Vagina (tissue), 2 donors: ENCODE measurements at regions not wholly inside any gene's neighbourhood (a gene's known extent, or its start where the extent isn't known, plus 50 kb on each side); places are given as distances from the start of the nearest gene placed in this dataset.

ENCODE experiments used
- CTCF ChIP-seq, 3 experiments: fragments of 450-650 bp in 2 of 3; fragments of 200-600 bp in 1 of 3; sonication (generic) in 1 of 3; IDR thresholded peaks; one replicate each; pipeline ENCODE4 v1.5.1; 2017 to 2019; ENCODE audit warnings: antibody characterized with exemption in 3 of 3, mild to moderate bottlenecking in 2 of 3, moderate library complexity in 2 of 3
- POLR2A ChIP-seq, 2 donors: fragments of 450-650 bp; IDR thresholded peaks; one replicate each; pipeline ENCODE4 v1.6.1; 2017; ENCODE audit warnings: antibody characterized with exemption in 2 of 2, mild to moderate bottlenecking in 2 of 2, moderate library complexity in 2 of 2
- POLR2AphosphoS5 ChIP-seq, 2 donors: sonication (generic); formaldehyde crosslinking; IDR thresholded peaks; one replicate each; pipeline ENCODE4 v1.9.0; 2017; ENCODE audit warnings: antibody characterized with exemption in 2 of 2, mild to moderate bottlenecking in 2 of 2, low read depth in 1 of 2; ENCODE audit not compliant: insufficient read depth in 1 of 2

GRCh38 chr5:159782197-159782994 lies 133.9 kb upstream of the ADRA1B start:
- no peak for TF ChIP-seq CTCF (IDR thresholded peaks at IDR 0.05)
- no peak for TF ChIP-seq POLR2A (IDR thresholded peaks at IDR 0.05)
- no peak for TF ChIP-seq POLR2AphosphoS5 (IDR thresholded peaks at IDR 0.05; ENCODE audit: insufficient read depth in 1 of 2, low read depth in 1 of 2)
